HepG2 (cell line): ENCODE measurements at regions not wholly inside any gene's neighbourhood (a gene's known extent, or its start where the extent isn't known, plus 50 kb on each side); places are given as distances from the start of the nearest gene placed in this dataset.

Experiments used
- BRD4 ChIP-seq: sonication (generic); formaldehyde crosslinking; IDR thresholded peaks from 2 replicates; pipeline ENCODE4 v1.4.0; 2020; ENCODE audit warnings: missing genetic modification reagents
- CENPBD1 ChIP-seq: sonication (generic); formaldehyde crosslinking; IDR thresholded peaks from 2 replicates; pipeline ENCODE4 v1.8.0; 2022; ENCODE audit warnings: missing genetic modification reagents, low read depth, mild to moderate bottlenecking, borderline replicate concordance
- DPF2 ChIP-seq: sonication (generic); formaldehyde crosslinking; IDR thresholded peaks from 2 replicates; pipeline ENCODE4 v1.4.0; 2020; ENCODE audit warnings: mild to moderate bottlenecking, low read depth, missing genetic modification reagents, borderline replicate concordance
- ELF1 ChIP-seq: sonication (generic); formaldehyde crosslinking; IDR thresholded peaks from 2 replicates; pipeline ENCODE4 v1.4.0; 2020; ENCODE audit warnings: missing genetic modification reagents
- FOSL2 ChIP-seq: sonication (generic); formaldehyde crosslinking; IDR thresholded peaks from 2 replicates; pipeline ENCODE4 v1.4.0; 2020; ENCODE audit warnings: missing genetic modification reagents
- GATAD2A ChIP-seq: IDR thresholded peaks from 2 replicates; pipeline ENCODE4 v1.6.1; 2016
- HNF1A ChIP-seq, 2 experiments: sonication (generic) in 1 of 2; formaldehyde crosslinking in 1 of 2; IDR thresholded peaks; 2 replicates each; pipeline versions ENCODE4 v1.4.0 to v1.6.1; 2016 to 2020; ENCODE audit warnings: borderline replicate concordance in 1 of 2, low read depth in 1 of 2, mild to moderate bottlenecking in 1 of 2, missing genetic modification reagents in 1 of 2
- NCOA1 ChIP-seq: sonication (generic); formaldehyde crosslinking; IDR thresholded peaks from 2 replicates; pipeline ENCODE4 v1.9.0; 2021; ENCODE audit warnings: missing genetic modification reagents
- SAFB2 ChIP-seq: sonication (generic); formaldehyde crosslinking; IDR thresholded peaks from 2 replicates; pipeline ENCODE4 v1.5.1; 2020; ENCODE audit warnings: missing genetic modification reagents, low read depth, mild to moderate bottlenecking, borderline replicate concordance
- SIN3B ChIP-seq: fragments of 150-350 bp; IDR thresholded peaks from 2 replicates; pipeline ENCODE4 v1.6.1; 2014; ENCODE audit warnings: low read length
- THYN1 ChIP-seq: sonication (generic); formaldehyde crosslinking; IDR thresholded peaks from 2 replicates; pipeline ENCODE4 v1.8.1; 2023; ENCODE audit warnings: low read depth, mild to moderate bottlenecking, moderate library complexity, missing genetic modification reagents, borderline replicate concordance
- TRIM24 ChIP-seq: sonication (generic); formaldehyde crosslinking; IDR thresholded peaks from 2 replicates; pipeline ENCODE4 v1.8.0; 2022; ENCODE audit warnings: mild to moderate bottlenecking, missing genetic modification reagents
- ZBTB4 ChIP-seq: sonication (generic); formaldehyde crosslinking; IDR thresholded peaks from 2 replicates; pipeline ENCODE4 v1.4.0; 2020; ENCODE audit warnings: missing genetic modification reagents, mild to moderate bottlenecking, borderline replicate concordance
- ZFYVE20 ChIP-seq: sonication (generic); formaldehyde crosslinking; IDR thresholded peaks from 2 replicates; pipeline ENCODE4 v1.8.0; 2023; ENCODE audit warnings: low read depth, mild to moderate bottlenecking, moderate library complexity, missing genetic modification reagents, borderline replicate concordance
- ZNF335 ChIP-seq: sonication (generic); formaldehyde crosslinking; IDR thresholded peaks from 2 replicates; pipeline ENCODE4 v1.4.0; 2020; ENCODE audit warnings: missing genetic modification reagents
- ZNF546 ChIP-seq: sonication (generic); formaldehyde crosslinking; conservative IDR thresholded peaks from 2 replicates; pipeline ENCODE4 v1.8.1; 2023; ENCODE audit warnings: mild to moderate bottlenecking, missing genetic modification reagents
- ZNF580 ChIP-seq: IDR thresholded peaks from 2 replicates; pipeline ENCODE4 v1.6.1; 2016; ENCODE audit warnings: low read depth, borderline replicate concordance
- ZNF737 ChIP-seq: sonication (generic); formaldehyde crosslinking; IDR thresholded peaks from 2 replicates; pipeline ENCODE4 v1.5.0; 2020; ENCODE audit warnings: missing genetic modification reagents, mild to moderate bottlenecking, borderline replicate concordance
- ZNF891 ChIP-seq: sonication (generic); formaldehyde crosslinking; IDR thresholded peaks from 2 replicates; pipeline ENCODE4 v1.5.0; 2020; ENCODE audit warnings: mild to moderate bottlenecking, missing genetic modification reagents

- peak; percentile 82 for TF ChIP-seq ZNF335 (CRISPR knock-in tag)
- no peak; the same call in 1 of the 2 replicates for TF ChIP-seq FOSL2
- TF ChIP-seq ZNF891 (CRISPR knock-in tag): peak; percentile 78; the same call in 1 of the 2 replicates
- TF ChIP-seq SIN3B: no peak
- no peak; the same call in 1 of the 2 replicates for TF ChIP-seq ZNF580 (CRISPR knock-in tag)
- no peak for TF ChIP-seq SAFB2 (CRISPR knock-in tag)
- TF ChIP-seq TRIM24 (CRISPR knock-in tag): peak; percentile 74; the same call in 1 of the 2 replicates
- TF ChIP-seq BRD4 (CRISPR knock-in tag): peak; percentile 96
- peak; percentile 87; the same call in 1 of the 2 replicates for TF ChIP-seq THYN1 (CRISPR knock-in tag)
- TF ChIP-seq HNF1A (IDR thresholded peaks at IDR 0.05; ENCODE audit: low read depth): peak; percentile 97
- peak; percentile 99 for TF ChIP-seq HNF1A (CRISPR knock-in tag; IDR thresholded peaks at IDR 0.05; ENCODE audit: borderline replicate concordance)
- TF ChIP-seq ZBTB4: peak; percentile 45; the same call in 1 of the 2 replicates
- peak; percentile 70; the same call in 1 of the 2 replicates for TF ChIP-seq ZNF546 (CRISPR knock-in tag)
- no peak for TF ChIP-seq DPF2 (CRISPR knock-in tag)
- peak; percentile 87; the same call in 1 of the 2 replicates for TF ChIP-seq GATAD2A (CRISPR knock-in tag)
- TF ChIP-seq ZFYVE20: 0 out of 2 replicates have a peak, but pooled peaks have one; percentile 72
- no peak for TF ChIP-seq ZNF737 (CRISPR knock-in tag)
- peak; percentile 93 for TF ChIP-seq NCOA1 (CRISPR knock-in tag)
- TF ChIP-seq CENPBD1: no peak
- TF ChIP-seq ELF1 (CRISPR knock-in tag): 0 out of 2 replicates have a peak, but pooled peaks have one; percentile 21
Observed at GRCh38 chr9:129558551-129559505, 62.1 kb downstream of the C9orf50 start (continued).
